ENCODE measurements at regions not wholly inside any gene's neighbourhood (a gene's known extent, or its start where the extent isn't known, plus 50 kb on each side); places are given as distances from the start of the nearest gene placed in this dataset.

GRCh38 chr12:34358198-34358597 is 335.9 kb downstream of the ALG10 start:
- H3K27ac ChIP-seq, result no peak overlapping the region
- DNase-seq (ENCODE audit: low spot score), result no peak
- peaks cover 4 to 17% of the 10 kb centered on the region in 2 donors for H3K9me3 ChIP-seq
- no peak for TF ChIP-seq CTCF (IDR thresholded peaks at IDR 0.05)
- H3K36me3 ChIP-seq, result no peaks in the 10 kb centered on the region
- no peak overlapping the region for H3K4me3 ChIP-seq
- no peaks in the 10 kb centered on the region for H3K4me1 ChIP-seq
- H3K27me3 ChIP-seq, result no peaks in the 10 kb centered on the region

- Histone ChIP-seq H3K27ac (no peak overlapping the region), H3K4me3 (no peak overlapping the region), H3K36me3 (no peaks in the 10 kb centered on the region), H3K4me1 (no peaks in the 10 kb centered on the region), H3K27me3 (no peaks in the 10 kb centered on the region), H3K9me3 (peaks cover 0 to 11% of the 10 kb centered on the region in 2 donors)
- TF ChIP-seq CTCF (IDR thresholded peaks at IDR 0.05), result no peak
- DNase-seq (ENCODE audit: low spot score), result no peak
Measured at GRCh38 chr12:34361721-34362316, 339.5 kb downstream of the ALG10 start.

DNA sequence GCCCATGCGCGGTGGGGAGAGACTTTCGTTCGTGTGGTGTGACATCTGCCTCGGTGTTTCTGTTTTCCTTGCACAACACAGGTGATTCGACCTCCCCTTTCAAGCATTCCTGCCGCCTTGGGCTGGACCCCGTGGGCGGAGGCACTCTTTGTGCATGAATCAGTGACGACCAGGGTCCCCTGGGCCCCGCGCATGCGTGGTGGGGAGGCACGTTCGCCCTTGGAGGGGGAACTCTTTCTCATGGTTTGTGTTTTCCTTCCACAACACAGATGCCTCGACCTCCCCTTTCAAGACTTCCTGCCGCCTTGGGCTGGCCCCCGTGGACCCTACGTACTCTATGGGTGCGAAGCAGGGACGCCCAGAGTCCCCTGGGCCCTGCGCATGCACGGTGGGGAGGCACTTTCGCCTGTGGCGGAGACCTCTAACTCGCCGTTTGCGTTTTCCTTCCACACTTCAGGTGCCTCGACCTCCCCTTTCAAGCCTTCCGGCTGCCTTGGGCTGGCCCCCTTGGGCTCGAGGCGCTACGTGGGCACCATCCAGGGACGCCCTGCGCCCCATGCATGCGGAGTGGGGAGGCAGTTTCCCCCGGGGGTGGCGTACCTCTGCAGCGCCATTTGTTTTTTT is 340.9 kb downstream of the ALG10 start:
- TF ChIP-seq CTCF (IDR thresholded peaks at IDR 0.05), result no peak
- no peak for DNase-seq (ENCODE audit: low spot score)
- H3K27ac ChIP-seq, result no peak overlapping the region
- peaks cover 0 to 11% of the 10 kb centered on the region in 2 donors for H3K9me3 ChIP-seq
- no peaks in the 10 kb centered on the region for H3K4me1 ChIP-seq
- H3K36me3 ChIP-seq, result no peaks in the 10 kb centered on the region
- H3K4me3 ChIP-seq, result no peak overlapping the region
- no peaks in the 10 kb centered on the region for H3K27me3 ChIP-seq

GRCh38 chr12:34368079-34368478 is 345.8 kb downstream of the ALG10 start:
- Histone ChIP-seq H3K4me3 (no peak overlapping the region), H3K4me1 (no peaks in the 10 kb centered on the region), H3K36me3 (no peaks in the 10 kb centered on the region), H3K27me3 (no peaks in the 10 kb centered on the region), H3K9me3 (peaks cover 0 to 5% of the 10 kb centered on the region in 2 donors), H3K27ac (no peak overlapping the region)
- TF ChIP-seq CTCF (IDR thresholded peaks at IDR 0.05), result no peak
- no peak for DNase-seq (ENCODE audit: low spot score)

- no peaks in the 10 kb centered on the region for H3K4me1 ChIP-seq
- no peaks in the 10 kb centered on the region for H3K27me3 ChIP-seq
- no peak overlapping the region for H3K4me3 ChIP-seq
- no peak for DNase-seq (ENCODE audit: low spot score)
- no peak for TF ChIP-seq CTCF (IDR thresholded peaks at IDR 0.05)
- no peaks in the 10 kb centered on the region for H3K36me3 ChIP-seq
- H3K9me3 ChIP-seq, result peaks cover 0 to 12% of the 10 kb centered on the region in 2 donors
- H3K27ac ChIP-seq, result no peak overlapping the region
Measured at GRCh38 chr12:34371050-34371449, 348.8 kb downstream of the ALG10 start.

GRCh38 chr12:34372003-34372402 is 349.7 kb downstream of the ALG10 start:
- H3K4me3 ChIP-seq, result no peak overlapping the region
- no peaks in the 10 kb centered on the region for H3K27me3 ChIP-seq
- H3K4me1 ChIP-seq, result no peaks in the 10 kb centered on the region
- H3K27ac ChIP-seq, result no peak overlapping the region
- no peak for DNase-seq (ENCODE audit: low spot score)
- H3K36me3 ChIP-seq, result no peaks in the 10 kb centered on the region
- TF ChIP-seq CTCF (IDR thresholded peaks at IDR 0.05), result no peak
- peaks cover 0 to 12% of the 10 kb centered on the region in 2 donors for H3K9me3 ChIP-seq

Data from right atrium auricular region (tissue), 2 donors.